ENCODE measurements at regions not wholly inside any gene's neighbourhood (a gene's known extent, or its start where the extent isn't known, plus 50 kb on each side); places are given as distances from the start of the nearest gene placed in this dataset.

DNA sequence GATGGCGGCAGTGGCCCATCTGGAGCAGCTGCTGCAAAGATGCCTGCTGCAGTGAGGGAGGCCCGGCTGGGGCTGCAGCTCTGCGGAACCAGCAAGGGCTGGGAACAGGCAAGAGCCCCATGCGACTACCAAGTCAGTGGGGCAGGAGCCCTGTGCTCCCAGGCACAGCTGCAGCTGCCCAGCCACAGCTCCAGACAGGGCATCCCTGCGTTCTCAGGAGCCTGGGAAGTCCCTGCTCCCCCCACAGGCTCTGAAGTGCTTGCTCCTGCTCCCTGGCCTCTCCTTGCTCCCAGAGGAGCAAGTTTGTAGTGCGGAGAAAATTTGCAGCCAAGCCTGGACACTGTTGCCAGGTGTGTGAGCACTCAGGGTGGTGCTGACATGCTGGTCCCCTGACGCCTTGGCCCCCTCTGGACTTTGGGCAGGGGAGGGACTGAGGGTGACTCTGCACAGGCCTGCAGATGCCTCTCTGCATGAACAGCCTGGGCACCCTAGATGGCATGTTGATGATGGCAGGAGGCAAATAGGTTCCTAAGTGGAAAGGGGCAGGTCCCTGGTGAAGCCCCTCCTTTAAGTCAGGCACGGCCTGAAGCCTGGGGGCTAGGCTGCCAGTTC lies 105.6 kb downstream of the LYZL1 start:
- no peaks in the 10 kb centered on the region for H3K27me3 Mint-ChIP-seq (ENCODE audit: low read depth)
- peaks cover 4% of the 10 kb centered on the region for H3K4me1 Mint-ChIP-seq
- no peak overlapping the region for H3K27ac Mint-ChIP-seq (ENCODE audit: unreplicated experiment)
- peaks cover 2% of the 10 kb centered on the region for H3K9me3 Mint-ChIP-seq
- no peak overlapping the region for H3K4me3 Mint-ChIP-seq
- H3K36me3 Mint-ChIP-seq (ENCODE audit: low read depth): no peaks in the 10 kb centered on the region
- TF ChIP-seq, protein P1, sequence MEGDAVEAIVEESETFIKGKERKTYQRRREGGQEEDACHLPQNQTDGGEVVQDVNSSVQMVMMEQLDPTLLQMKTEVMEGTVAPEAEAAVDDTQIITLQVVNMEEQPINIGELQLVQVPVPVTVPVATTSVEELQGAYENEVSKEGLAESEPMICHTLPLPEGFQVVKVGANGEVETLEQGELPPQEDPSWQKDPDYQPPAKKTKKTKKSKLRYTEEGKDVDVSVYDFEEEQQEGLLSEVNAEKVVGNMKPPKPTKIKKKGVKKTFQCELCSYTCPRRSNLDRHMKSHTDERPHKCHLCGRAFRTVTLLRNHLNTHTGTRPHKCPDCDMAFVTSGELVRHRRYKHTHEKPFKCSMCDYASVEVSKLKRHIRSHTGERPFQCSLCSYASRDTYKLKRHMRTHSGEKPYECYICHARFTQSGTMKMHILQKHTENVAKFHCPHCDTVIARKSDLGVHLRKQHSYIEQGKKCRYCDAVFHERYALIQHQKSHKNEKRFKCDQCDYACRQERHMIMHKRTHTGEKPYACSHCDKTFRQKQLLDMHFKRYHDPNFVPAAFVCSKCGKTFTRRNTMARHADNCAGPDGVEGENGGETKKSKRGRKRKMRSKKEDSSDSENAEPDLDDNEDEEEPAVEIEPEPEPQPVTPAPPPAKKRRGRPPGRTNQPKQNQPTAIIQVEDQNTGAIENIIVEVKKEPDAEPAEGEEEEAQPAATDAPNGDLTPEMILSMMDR (conservative IDR thresholded peaks at IDR 0.05): no peak
- DNase-seq (ENCODE audit: low read depth, low spot score): no peak

DNA sequence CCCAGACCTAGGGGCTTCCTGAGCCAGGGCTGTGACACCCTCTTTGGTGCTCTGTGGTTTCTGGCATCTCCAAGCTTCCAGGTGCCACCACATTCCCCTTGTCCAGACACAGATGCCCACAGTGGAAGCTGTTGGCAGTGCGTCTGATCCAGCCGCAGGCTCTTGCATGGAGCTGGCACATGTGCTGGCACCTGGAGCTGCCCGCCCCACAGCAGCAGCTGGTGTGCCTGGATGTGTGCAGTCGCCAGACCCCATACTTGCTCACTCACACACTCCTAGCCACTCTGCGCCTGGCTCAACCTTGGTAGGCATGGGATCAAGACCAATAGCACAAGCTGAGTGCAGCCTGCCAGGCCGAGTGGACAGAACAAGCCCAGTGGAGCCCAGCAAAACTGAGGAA lies 106.5 kb downstream of the LYZL1 start:
- Mint-ChIP-seq H3K4me3 (no peak overlapping the region), H3K9me3 (peaks cover 2% of the 10 kb centered on the region), H3K36me3 (ENCODE audit: low read depth) (no peaks in the 10 kb centered on the region), H3K27me3 (ENCODE audit: low read depth) (no peaks in the 10 kb centered on the region), H3K27ac (ENCODE audit: unreplicated experiment) (no peak overlapping the region), H3K4me1 (peaks cover 4% of the 10 kb centered on the region)
- DNase-seq (ENCODE audit: low read depth, low spot score): no peak
- TF ChIP-seq, protein P1 (conservative IDR thresholded peaks at IDR 0.05): no peak

DNA sequence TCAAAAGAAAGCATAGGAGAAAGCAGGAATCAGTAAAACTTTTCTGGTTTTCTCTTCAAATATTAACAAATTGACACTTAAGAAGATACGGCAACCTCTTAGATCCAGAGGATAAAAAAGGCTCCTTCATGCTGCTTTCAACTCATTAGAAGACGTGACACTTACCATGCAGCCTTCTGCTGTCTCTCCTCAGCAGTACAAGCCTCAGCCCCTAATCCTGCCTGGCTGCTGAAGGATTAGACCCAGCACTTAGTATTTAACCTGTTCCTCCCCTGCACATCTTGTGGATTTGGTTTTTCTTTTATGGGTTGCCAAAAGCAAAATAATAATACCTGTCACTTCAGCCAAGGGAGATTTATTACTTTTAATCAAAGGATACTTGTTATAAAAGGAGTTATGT lies 108.4 kb downstream of the LYZL1 start:
- peaks cover 14% of the 10 kb centered on the region for H3K9me3 Mint-ChIP-seq
- no peak overlapping the region for H3K27ac Mint-ChIP-seq (ENCODE audit: unreplicated experiment)
- H3K27me3 Mint-ChIP-seq (ENCODE audit: low read depth): no peaks in the 10 kb centered on the region
- TF ChIP-seq, protein P1 (conservative IDR thresholded peaks at IDR 0.05): no peak
- no peaks in the 10 kb centered on the region for H3K36me3 Mint-ChIP-seq (ENCODE audit: low read depth)
- DNase-seq (ENCODE audit: low read depth, low spot score): no peak
- peaks cover 3% of the 10 kb centered on the region for H3K4me1 Mint-ChIP-seq
- no peak overlapping the region for H3K4me3 Mint-ChIP-seq

DNA sequence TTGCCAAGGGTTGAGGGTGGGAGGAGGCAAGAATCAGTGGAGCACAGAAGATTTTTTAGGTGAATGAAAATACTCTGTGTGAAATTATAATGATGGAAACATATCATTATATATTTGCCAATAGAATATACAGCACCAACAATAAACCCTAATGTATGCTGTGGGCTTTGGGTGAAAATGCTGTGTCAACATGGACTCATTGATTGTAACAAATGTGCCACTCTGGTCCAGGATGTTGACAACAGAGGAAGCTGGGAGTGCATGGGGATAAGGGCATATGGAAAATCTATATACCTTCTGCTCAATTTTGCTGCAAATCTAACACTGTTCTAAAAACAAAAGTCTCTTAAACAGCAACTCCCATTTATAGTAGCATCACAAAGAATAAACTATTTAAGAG lies 114.3 kb downstream of the LYZL1 start:
- no peaks in the 10 kb centered on the region for H3K27me3 Mint-ChIP-seq (ENCODE audit: low read depth)
- peaks cover 30% of the 10 kb centered on the region for H3K9me3 Mint-ChIP-seq
- DNase-seq (ENCODE audit: low read depth, low spot score): no peak
- no peaks in the 10 kb centered on the region for H3K4me1 Mint-ChIP-seq
- TF ChIP-seq, protein P1 (conservative IDR thresholded peaks at IDR 0.05): no peak
- H3K36me3 Mint-ChIP-seq (ENCODE audit: low read depth): peaks cover 13% of the 10 kb centered on the region
- H3K27ac Mint-ChIP-seq (ENCODE audit: unreplicated experiment): no peak overlapping the region
- H3K4me3 Mint-ChIP-seq: no peak overlapping the region

DNA sequence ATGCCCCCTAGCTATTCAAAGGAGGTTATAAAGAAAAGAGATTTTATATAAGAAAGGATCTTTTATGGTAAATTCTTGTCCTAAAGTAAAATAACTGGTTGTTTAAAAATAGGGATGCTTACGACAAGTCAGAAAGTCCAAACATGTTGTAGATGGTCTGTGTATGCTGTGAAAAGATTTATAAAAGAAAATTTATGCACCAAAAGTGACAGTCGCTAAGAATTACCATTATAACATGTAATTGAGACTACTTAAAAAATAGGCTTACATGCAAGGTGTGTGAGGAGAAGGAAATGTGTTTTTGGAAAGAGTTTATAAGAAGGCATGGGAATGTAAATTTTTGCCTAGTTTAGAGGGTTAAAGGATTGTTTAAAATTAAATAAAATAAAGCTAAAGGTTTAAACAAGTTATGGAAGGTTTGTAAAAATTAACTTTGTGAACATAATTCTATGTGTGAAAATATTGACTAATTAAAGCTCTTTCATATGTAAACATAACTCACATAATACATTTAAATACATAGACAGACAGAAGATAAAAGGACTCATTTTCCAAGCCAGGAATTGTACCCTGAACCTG lies 118.5 kb downstream of the LYZL1 start:
- no peak overlapping the region for H3K27ac Mint-ChIP-seq (ENCODE audit: unreplicated experiment)
- no peak for DNase-seq (ENCODE audit: low read depth, low spot score)
- H3K9me3 Mint-ChIP-seq: peaks cover 20% of the 10 kb centered on the region
- no peaks in the 10 kb centered on the region for H3K4me1 Mint-ChIP-seq
- no peaks in the 10 kb centered on the region for H3K27me3 Mint-ChIP-seq (ENCODE audit: low read depth)
- peaks cover 18% of the 10 kb centered on the region for H3K36me3 Mint-ChIP-seq (ENCODE audit: low read depth)
- TF ChIP-seq, protein P1 (conservative IDR thresholded peaks at IDR 0.05): no peak
- no peak overlapping the region for H3K4me3 Mint-ChIP-seq
